ENCODE measurements at regions not wholly inside any gene's neighbourhood (a gene's known extent, or its start where the extent isn't known, plus 50 kb on each side); places are given as distances from the start of the nearest gene placed in this dataset.
A peak's percentile ranks its signal among the peaks of the same experiment; 100 is the strongest.

- FAIRE-seq (no peak), DNase-seq (ENCODE audit: extremely low spot score, insufficient read length, low read depth) (no peak)
Measured at GRCh38 chr10:3241274-3241921, 68.8 kb upstream of the PITRM1 start.

- no peak for FAIRE-seq
- no peak for DNase-seq (ENCODE audit: extremely low spot score, insufficient read length, low read depth)
Measured at GRCh38 chr10:3239920-3240894, 67.6 kb upstream of the PITRM1 start.

DNA sequence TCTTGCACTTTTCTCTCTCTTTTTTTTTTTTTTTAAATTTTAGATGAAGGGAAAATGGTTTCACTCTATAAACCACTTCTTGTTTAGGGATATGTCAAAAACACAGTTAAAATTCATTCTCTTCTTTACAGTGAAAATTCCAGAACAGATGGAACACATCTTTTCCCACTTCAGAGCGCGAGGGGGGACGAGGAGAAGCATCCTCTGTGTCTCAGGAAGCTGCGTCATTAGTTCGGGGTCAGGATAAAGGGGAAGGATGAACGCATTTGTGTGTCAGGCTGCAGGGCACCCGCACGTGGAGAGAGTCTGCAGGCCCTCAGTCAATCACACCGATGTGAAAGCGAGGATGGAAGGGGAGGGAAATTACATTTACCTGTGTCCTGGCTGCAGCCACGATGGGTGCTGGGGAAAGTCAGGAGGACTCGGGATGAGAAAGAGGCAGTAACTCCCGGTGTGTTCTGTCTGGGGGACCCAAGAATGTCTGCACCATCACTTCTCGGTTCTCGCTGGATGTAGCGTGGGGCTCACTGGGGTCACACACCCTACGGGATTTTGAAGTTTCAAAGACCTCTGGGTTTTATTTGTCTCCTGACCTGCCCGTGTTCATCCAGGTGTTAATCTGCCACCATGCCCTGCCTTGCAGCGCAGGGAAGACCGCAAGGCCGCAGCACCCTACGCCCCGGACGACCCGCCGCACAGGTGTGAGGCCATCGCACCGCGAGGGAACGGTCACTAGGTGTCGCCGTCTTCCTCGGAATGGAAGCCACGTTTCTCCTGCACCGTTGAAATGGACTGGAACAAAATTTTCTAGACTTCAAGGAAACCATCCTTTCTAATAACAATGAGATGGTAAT lies 66.7 kb upstream of the PITRM1 start:
- DNase-seq (ENCODE audit: extremely low spot score, insufficient read length, low read depth), result peak; percentile 61
- peak; percentile 81 for FAIRE-seq

- FAIRE-seq (no peak), DNase-seq (ENCODE audit: extremely low spot score, insufficient read length, low read depth) (no peak)
Measured at GRCh38 chr10:3238115-3238871, 65.7 kb upstream of the PITRM1 start.

DNA sequence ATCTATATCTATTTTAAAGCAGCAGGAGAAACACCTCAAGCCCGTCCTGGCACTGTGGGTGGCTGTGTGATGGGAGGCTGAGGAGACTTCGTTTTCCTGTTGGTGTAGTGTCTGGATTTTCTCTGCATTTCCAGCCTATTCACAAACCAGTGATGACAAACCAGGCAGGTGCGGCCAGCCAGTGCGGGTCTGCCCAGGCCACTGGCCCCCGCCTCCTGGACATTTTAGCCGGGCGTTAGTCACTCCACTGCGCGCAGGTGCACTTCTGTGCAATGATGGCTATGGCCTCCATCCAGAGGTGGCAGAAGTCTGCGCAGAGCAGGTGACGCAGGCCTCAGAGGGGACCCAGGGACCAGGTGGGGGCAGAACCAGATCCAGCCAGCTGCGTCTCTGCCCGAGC lies 64.9 kb upstream of the PITRM1 start:
- FAIRE-seq, result no peak
- no peak for DNase-seq (ENCODE audit: extremely low spot score, insufficient read length, low read depth)

DNA sequence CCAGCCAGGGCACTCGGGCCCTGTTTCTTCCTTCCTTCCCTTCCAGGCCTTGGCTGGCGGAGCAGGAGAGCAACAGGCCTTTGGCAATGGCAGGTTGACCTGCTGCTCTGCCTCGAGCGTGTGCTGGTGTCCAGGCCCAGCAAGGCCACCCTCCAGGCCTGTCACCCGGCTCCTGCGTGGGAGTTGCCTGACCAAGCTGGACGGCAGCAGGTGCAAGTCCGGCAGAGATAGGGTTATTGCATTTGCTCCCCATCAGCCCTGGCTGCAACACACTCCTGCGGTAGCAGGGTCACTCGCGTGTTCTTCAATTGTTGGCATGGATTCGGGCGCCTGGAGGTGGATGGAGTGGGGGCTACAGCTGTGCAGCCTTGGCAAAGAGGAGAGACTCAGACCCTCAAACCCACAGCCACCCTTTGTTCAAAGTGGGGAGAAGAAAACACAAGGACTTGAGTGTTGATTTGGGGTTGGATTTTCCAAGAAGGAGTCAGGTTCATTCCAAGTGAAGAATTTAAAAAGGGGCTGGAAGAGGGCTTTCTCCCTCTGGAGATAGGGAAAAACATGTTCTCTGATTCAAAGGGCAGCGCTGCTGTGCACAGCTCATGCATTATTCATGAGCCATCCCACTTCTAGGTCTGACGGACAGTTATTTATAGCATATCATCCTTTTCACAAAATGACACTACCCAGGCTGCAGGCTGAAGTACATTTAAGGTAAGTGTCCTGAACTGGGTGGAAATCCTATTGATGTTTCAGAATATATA lies 64.2 kb upstream of the PITRM1 start:
- FAIRE-seq, result no peak

GRCh38 chr10:3235996-3236510 lies 63.5 kb upstream of the PITRM1 start:
- no peak for DNase-seq (ENCODE audit: extremely low spot score, insufficient read length, low read depth)
- no peak for FAIRE-seq

More for the DNA sequence above, 64.2 kb upstream of the PITRM1 start:
- no peak for DNase-seq (ENCODE audit: extremely low spot score, insufficient read length, low read depth)

GRCh38 chr10:3235395-3235794 lies 62.8 kb upstream of the PITRM1 start:
- FAIRE-seq (no peak), DNase-seq (ENCODE audit: extremely low spot score, insufficient read length, low read depth) (no peak)

DNA sequence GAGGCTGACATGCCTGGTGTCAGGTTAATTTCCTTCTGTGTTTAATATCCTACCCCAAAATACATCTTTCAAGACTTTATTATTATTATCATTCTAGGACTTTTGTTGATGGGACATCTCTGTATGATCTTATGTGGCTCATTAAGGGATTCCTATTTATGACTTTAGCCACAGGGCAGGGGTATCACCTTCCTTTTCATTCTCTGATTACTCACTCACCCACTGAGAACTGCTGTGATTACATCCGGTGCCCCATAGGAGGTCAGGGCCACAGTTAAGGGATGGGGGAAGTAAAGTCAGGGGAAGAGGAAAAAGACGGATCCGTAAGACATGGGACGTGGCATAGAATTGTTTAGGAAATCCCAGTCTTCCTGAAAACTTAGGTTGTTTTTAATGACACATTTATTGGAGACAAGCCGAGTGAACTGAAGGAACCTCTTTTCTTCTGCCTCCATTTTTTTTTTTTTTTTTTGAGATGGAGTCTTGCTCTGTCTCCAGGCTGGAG lies 61.0 kb upstream of the PITRM1 start:
- FAIRE-seq (no peak), DNase-seq (ENCODE audit: extremely low spot score, insufficient read length, low read depth) (no peak)

DNA sequence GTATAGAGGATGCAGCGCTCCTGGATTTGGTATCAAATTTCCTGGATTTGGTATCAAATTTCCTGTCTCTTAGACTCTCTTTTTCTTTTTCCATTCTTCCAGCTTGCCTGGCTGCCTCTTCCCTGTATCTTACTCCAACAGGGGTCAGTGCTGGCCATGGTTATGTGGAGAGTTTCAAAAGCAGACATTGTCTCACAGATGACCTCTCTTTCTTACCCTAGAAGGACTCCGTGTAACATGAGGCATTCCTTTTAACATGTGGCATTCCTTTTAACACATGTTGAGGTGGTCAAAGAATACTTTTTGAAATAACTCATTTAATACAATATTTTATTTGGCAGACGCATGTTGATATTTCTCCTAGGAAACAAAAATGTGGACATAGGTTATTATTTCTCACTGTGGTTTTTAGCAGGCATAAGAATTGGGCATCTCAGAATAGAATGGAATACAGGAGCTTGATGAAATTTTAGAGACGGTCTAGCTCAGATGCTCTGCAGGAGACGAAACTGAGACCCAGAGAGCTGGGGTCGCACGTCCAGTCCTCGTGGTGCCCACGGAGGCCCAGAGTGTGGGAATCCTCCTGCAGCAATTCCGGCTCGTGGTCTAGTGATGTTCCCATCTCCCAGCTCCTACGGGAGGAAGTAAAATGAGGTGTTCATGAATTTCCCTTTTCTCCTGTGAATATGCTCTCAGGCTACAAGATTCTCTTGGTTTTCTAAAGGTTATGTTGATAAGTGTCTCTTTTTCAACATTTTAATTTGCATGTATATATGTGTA lies 59.6 kb upstream of the PITRM1 start:
- FAIRE-seq (no peak), DNase-seq (ENCODE audit: extremely low spot score, insufficient read length, low read depth) (no peak)

- DNase-seq (ENCODE audit: extremely low spot score, insufficient read length, low read depth), result no peak
Measured at GRCh38 chr10:3229815-3230214, 57.2 kb upstream of the PITRM1 start.

DNA sequence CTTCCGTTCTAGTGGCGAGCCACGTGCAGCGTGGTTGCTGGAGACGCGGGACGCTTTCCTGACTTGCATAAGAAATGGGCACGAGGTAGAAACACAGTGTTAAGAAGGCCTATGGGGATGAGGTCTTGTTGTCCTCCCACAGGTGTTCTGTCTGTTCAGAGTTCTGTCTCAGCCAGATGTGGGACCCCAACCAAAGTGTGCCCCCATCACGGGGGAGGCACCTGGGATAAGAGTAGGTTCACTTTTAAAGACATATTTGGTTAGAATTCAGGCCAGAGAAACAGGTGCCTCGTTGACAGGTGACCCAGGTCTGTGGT lies 56.0 kb upstream of the PITRM1 start:
- no peak for FAIRE-seq
- no peak for DNase-seq (ENCODE audit: extremely low spot score, insufficient read length, low read depth)

More at GRCh38 chr10:3229815-3230214, 57.2 kb upstream of the PITRM1 start:
- FAIRE-seq, result no peak

- FAIRE-seq (no peak), DNase-seq (ENCODE audit: extremely low spot score, insufficient read length, low read depth) (no peak)
Measured at GRCh38 chr10:3226960-3227744, 54.6 kb upstream of the PITRM1 start.

- no peak for DNase-seq (ENCODE audit: extremely low spot score, insufficient read length, low read depth)
- no peak for FAIRE-seq
Measured at GRCh38 chr10:3225561-3225960, 53.0 kb upstream of the PITRM1 start.

DNA sequence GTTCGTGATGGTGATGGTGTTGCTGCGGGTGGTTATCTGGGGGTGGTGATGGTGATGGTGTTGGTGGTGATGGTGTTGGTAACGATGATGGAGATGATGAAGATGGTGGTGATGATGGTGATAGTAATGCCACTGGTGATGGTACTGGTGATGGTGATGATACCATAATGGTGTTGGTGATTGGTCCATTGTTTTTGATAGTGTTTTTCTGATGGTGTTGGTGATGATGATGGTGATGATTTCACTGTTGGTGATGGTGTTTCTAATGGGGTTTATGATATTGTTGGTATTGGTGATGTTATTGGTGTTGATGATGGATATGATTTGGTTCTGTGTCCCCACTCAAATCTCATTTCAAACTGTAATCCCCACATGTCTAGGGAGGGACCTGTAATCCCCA lies 51.7 kb upstream of the PITRM1 start:
- FAIRE-seq (no peak), DNase-seq (ENCODE audit: extremely low spot score, insufficient read length, low read depth) (no peak)

- DNase-seq (ENCODE audit: extremely low spot score, insufficient read length, low read depth), result no peak
- FAIRE-seq, result no peak
Measured at GRCh38 chr10:3222626-3223025, 50.0 kb upstream of the PITRM1 start.
